Left ventricle myocardium inferior (tissue), 1 donor: ENCODE measurements at regions not wholly inside any gene's neighbourhood (a gene's known extent, or its start where the extent isn't known, plus 50 kb on each side); places are given as distances from the start of the nearest gene placed in this dataset.

Experiments
- DNase-seq: peaks from one replicate; pipeline ENCODE4 v3.0.0-alpha.2; 2020
- H3K27ac ChIP-seq: fragments of 200-600 bp; replicated peaks from 2 replicates; pipeline ENCODE4 v1.8.0; 2021
- H3K27me3 ChIP-seq: fragments of 200-600 bp; 2 replicates; pipeline ENCODE4 v1.8.0; 2021; ENCODE audit warnings: low read depth
- H3K36me3 ChIP-seq: fragments of 200-600 bp; 2 replicates; pipeline ENCODE4 v1.8.0; 2021
- H3K4me1 ChIP-seq: fragments of 200-600 bp; 2 replicates; pipeline ENCODE4 v1.8.0; 2021
- H3K4me3 ChIP-seq: fragments of 200-600 bp; 2 replicates; pipeline ENCODE4 v1.8.0; 2021; ENCODE audit warnings: mild to moderate bottlenecking, moderate library complexity
- H3K9me3 ChIP-seq: fragments of 200-600 bp; replicated peaks from 2 replicates; pipeline ENCODE4 v1.8.0; 2021
- intact Hi-C: fragments of 100-400 bp; cut with micrococcal nuclease; formaldehyde crosslinking; loops from one replicate; pipeline ENCODE4 v1.11.0; 2022
- TF ChIP-seq, protein P1 (sequence below): fragments of 200-600 bp; IDR thresholded peaks from 2 replicates; pipeline ENCODE4 v1.8.0; 2021; ENCODE audit warnings: antibody characterized with exemption, mild to moderate bottlenecking, borderline replicate concordance
- donor health status: DM: no; HTN: yes; CAD: no; lungs with severe emphysema.

DNA sequence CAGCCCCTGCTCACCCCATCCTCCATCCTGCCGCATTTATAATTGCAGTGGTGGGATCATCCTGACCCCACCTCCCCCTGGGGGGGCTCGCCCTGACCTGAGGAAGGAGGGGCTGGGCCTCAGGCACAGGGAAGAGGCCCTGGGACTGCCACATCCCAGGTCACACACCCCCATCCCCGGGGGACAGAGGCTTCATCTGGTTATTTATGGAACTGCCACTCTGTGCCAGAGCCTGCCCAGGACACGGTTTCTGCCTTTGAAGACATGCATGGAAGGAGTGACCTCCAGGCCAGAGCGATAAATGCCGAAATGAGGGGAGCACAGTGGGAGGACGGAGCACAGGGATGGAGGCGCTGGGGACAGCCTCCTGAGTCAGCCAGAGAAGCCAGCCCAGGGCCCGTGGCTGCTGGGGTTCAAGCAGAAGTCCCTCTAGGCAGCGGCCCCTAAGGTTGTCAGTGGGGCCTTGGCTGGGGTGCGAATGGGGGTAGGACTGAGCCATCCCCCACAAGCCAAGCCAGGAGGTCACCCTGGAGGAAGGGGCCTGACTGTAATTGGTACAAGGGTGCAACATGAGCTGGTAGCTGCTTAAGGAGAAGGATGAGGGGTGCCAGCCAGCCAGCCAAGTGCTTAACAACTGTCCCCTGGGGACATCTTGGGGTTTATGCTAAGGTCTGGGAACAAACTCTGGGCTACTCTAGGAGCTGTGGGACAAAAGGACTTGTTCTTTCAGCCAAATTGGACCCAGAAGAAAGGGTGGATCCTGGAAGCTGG, 51.4 kb upstream of the SHISAL1 start:
- H3K36me3 ChIP-seq, result no peaks in the 10 kb centered on the region
- TF ChIP-seq, protein P1, sequence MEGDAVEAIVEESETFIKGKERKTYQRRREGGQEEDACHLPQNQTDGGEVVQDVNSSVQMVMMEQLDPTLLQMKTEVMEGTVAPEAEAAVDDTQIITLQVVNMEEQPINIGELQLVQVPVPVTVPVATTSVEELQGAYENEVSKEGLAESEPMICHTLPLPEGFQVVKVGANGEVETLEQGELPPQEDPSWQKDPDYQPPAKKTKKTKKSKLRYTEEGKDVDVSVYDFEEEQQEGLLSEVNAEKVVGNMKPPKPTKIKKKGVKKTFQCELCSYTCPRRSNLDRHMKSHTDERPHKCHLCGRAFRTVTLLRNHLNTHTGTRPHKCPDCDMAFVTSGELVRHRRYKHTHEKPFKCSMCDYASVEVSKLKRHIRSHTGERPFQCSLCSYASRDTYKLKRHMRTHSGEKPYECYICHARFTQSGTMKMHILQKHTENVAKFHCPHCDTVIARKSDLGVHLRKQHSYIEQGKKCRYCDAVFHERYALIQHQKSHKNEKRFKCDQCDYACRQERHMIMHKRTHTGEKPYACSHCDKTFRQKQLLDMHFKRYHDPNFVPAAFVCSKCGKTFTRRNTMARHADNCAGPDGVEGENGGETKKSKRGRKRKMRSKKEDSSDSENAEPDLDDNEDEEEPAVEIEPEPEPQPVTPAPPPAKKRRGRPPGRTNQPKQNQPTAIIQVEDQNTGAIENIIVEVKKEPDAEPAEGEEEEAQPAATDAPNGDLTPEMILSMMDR, result no peak
- H3K27ac ChIP-seq, result peak overlapping the region; percentile 74
- intact Hi-C loops, result no loop called here
- H3K4me3 ChIP-seq, result peak overlapping the region; percentile 10
- H3K9me3 ChIP-seq, result no peaks in the 10 kb centered on the region
- peaks cover 67% of the 10 kb centered on the region for H3K4me1 ChIP-seq
- no peaks in the 10 kb centered on the region for H3K27me3 ChIP-seq
- DNase-seq, result peak; percentile 58

DNA sequence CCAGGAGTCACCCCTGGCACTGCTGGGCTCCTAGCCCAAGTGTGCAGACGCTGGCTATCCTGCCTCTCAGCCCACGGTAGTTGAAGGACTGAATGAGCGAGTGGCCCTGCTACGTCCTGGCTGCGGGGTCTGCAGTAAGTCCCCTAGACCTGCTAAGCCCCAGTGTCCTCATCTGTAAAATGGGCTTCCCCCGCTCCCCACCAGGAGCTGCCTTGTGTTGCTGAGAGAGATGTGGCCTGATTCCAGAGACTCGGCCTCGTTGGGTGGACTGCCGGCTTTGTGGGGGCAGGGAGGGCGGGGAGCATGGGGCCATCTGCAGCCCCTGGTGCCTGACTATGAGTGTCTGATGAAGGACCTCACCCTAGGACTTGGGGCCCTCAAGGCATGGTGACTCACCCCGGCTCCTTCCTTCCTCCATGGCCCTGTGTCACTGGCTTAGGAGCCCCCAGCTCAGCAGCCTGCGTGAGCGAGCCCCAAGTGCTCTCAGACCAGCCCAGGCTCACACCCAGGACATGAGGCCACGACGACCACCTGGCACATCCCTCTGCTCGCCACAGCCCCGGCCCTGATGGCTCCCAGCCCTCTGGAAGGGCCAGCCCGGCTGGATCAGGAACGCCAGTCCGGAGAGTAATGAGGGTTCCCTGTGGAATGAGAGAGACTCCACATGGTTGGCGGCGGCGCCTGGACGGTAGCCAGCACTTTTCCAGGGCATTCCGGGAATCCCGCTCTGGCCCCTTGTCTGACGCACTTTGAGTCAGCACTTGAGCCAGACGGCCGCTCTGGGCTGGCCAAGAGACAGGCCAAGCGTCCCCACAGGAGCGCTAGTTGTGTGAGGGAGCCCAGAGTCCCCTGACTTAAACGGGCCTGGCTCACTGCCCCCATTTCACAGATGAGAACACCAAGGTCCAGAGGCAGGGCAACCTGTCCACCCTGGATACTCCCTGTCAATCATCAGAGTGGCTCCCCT, 50.5 kb upstream of the SHISAL1 start:
- Histone ChIP-seq H3K27me3 (no peaks in the 10 kb centered on the region), H3K9me3 (no peaks in the 10 kb centered on the region), H3K4me3 (peak overlapping the region; percentile 10), H3K27ac (peak overlapping the region; percentile 74), H3K4me1 (peaks cover 70% of the 10 kb centered on the region), H3K36me3 (no peaks in the 10 kb centered on the region)
- DNase-seq, result peak; percentile 92
- TF ChIP-seq, protein P1, result no peak
- intact Hi-C loops, result no loop called here

GRCh38 chr22:44362249-44363012, 49.7 kb upstream of the SHISAL1 start:
- no peak for DNase-seq
- Histone ChIP-seq H3K9me3 (no peaks in the 10 kb centered on the region), H3K36me3 (no peaks in the 10 kb centered on the region), H3K4me1 (peaks cover 77% of the 10 kb centered on the region), H3K27ac (peak overlapping the region; percentile 74), H3K4me3 (no peak overlapping the region), H3K27me3 (no peaks in the 10 kb centered on the region)
- TF ChIP-seq, protein P1, result no peak
- intact Hi-C loops, result no loop called here
